ENCODE measurements at regions not wholly inside any gene's neighbourhood (a gene's known extent, or its start where the extent isn't known, plus 50 kb on each side); places are given as distances from the start of the nearest gene placed in this dataset.

DNA sequence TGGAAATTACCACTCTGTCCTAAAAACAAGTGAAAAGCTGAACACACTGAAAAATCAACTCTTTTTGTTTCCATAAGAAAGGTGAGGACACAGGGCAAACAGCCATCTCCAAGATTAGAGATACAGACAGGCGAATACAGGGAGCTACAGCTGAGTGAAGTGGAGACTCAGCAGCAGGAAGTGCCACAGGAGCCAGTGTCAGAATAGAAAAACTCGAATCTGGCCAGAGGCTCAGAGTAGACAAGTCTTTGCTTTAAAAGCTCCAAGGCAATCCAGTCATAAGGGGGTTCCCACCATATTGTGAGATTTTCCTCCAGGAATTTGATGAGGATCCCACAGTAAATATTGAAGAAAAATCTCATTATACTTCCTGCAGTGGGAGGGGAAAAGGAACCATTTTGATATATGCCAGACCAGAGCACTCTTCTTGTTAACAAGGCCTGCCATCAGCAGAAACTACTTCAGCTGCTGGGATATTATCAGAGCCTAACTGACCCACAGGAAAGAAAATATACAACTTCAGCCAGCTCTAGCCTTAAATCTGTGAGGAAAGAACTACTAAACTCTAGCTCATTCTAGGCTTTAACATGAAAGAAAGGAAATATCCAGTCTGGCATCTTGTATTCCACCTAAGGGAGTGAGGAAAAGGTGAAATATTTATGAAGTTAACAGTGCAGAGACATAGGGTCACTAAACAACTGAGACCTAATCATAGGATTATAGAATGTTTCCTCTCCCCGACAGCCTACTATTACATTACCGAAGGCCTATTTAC lies 256.2 kb upstream of the OLFM3 start:
- TF ChIP-seq POLR2A (IDR thresholded peaks at IDR 0.05; ENCODE audit: control extremely low read depth in 1 of 2, low read depth in 2 of 2, low read length in 2 of 2) (no peak), POLR2AphosphoS5 (IDR thresholded peaks at IDR 0.05; ENCODE audit: low read depth, low read length) (no peak), GABPA (IDR thresholded peaks at IDR 0.05; ENCODE audit: borderline replicate concordance, insufficient read depth, low read length) (no peak), TEAD4 (IDR thresholded peaks at IDR 0.05; ENCODE audit: low read depth, low read length) (no peak), CBX5 (IDR thresholded peaks at IDR 0.05; ENCODE audit: low read depth, low read length) (no peak), ZNF274 (IDR thresholded peaks at IDR 0.05; ENCODE audit: borderline replicate concordance, extremely low read depth, low read length) (no peak), BRCA1 (IDR thresholded peaks at IDR 0.05; ENCODE audit: low read depth, low read length) (no peak), EZH2 (IDR thresholded peaks at IDR 0.05; ENCODE audit: low read depth, low read length, severe bottlenecking) (no peak), SRF (IDR thresholded peaks at IDR 0.05; ENCODE audit: low read depth, low read length) (no peak), CBX8 (IDR thresholded peaks at IDR 0.05; ENCODE audit: borderline replicate concordance, low read depth, low read length) (no peak), HDAC2 (IDR thresholded peaks at IDR 0.05; ENCODE audit: borderline replicate concordance in 1 of 2, low read depth in 2 of 2, low read length in 2 of 2) (no peak), SIRT6 (IDR thresholded peaks at IDR 0.05; ENCODE audit: low read length) (no peak)
- TF ChIP-seq, protein P1, sequence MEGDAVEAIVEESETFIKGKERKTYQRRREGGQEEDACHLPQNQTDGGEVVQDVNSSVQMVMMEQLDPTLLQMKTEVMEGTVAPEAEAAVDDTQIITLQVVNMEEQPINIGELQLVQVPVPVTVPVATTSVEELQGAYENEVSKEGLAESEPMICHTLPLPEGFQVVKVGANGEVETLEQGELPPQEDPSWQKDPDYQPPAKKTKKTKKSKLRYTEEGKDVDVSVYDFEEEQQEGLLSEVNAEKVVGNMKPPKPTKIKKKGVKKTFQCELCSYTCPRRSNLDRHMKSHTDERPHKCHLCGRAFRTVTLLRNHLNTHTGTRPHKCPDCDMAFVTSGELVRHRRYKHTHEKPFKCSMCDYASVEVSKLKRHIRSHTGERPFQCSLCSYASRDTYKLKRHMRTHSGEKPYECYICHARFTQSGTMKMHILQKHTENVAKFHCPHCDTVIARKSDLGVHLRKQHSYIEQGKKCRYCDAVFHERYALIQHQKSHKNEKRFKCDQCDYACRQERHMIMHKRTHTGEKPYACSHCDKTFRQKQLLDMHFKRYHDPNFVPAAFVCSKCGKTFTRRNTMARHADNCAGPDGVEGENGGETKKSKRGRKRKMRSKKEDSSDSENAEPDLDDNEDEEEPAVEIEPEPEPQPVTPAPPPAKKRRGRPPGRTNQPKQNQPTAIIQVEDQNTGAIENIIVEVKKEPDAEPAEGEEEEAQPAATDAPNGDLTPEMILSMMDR (IDR thresholded peaks at IDR 0.05; ENCODE audit: control extremely low read depth in 1 of 3, insufficient read depth in 1 of 3, low read depth in 1 of 3, low read length in 3 of 3): no peak
- TF ChIP-seq, protein P2, sequence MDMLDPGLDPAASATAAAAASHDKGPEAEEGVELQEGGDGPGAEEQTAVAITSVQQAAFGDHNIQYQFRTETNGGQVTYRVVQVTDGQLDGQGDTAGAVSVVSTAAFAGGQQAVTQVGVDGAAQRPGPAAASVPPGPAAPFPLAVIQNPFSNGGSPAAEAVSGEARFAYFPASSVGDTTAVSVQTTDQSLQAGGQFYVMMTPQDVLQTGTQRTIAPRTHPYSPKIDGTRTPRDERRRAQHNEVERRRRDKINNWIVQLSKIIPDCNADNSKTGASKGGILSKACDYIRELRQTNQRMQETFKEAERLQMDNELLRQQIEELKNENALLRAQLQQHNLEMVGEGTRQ (IDR thresholded peaks at IDR 0.05; ENCODE audit: low read length): no peak

All from H1 (cell line).